ENCODE measurements at regions not wholly inside any gene's neighbourhood (a gene's known extent, or its start where the extent isn't known, plus 50 kb on each side); places are given as distances from the start of the nearest gene placed in this dataset.

- no peaks in the 10 kb centered on the region for H3K36me3 ChIP-seq (ENCODE audit: control insufficient read depth, insufficient read depth, low read length)
- peaks cover 16% of the 10 kb centered on the region; the same call in 1 of the 2 replicates for H3K4me1 ChIP-seq (ENCODE audit: control insufficient read depth, insufficient read depth, low read length)
- H3K27ac ChIP-seq (ENCODE audit: low read depth, low read length), result no peak overlapping the region
- H3K9ac ChIP-seq (ENCODE audit: low read length), result no peak overlapping the region
- H3K27me3 ChIP-seq (ENCODE audit: control insufficient read depth, insufficient read depth, low read length), result no peaks in the 10 kb centered on the region
- no peak overlapping the region for H3K4me3 ChIP-seq (ENCODE audit: low read depth, low read length)
- H3K9me3 ChIP-seq (ENCODE audit: control insufficient read depth, insufficient read depth, low read depth, low read length), result no peaks in the 10 kb centered on the region
These were observed 226.1 kb downstream of the BLID start for GRCh38 chr11:121889931-121890330.

GRCh38 chr11:121889186-121889585 lies 226.8 kb downstream of the BLID start:
- Histone ChIP-seq H3K9me3 (ENCODE audit: control insufficient read depth, insufficient read depth, low read depth, low read length) (no peaks in the 10 kb centered on the region), H3K9ac (ENCODE audit: low read length) (no peak overlapping the region), H3K4me3 (ENCODE audit: low read depth, low read length) (no peak overlapping the region), H3K27ac (ENCODE audit: low read depth, low read length) (no peak overlapping the region), H3K36me3 (ENCODE audit: control insufficient read depth, insufficient read depth, low read length) (no peaks in the 10 kb centered on the region), H3K4me1 (ENCODE audit: control insufficient read depth, insufficient read depth, low read length) (peaks cover 16% of the 10 kb centered on the region; the same call in 1 of the 2 replicates), H3K27me3 (ENCODE audit: control insufficient read depth, insufficient read depth, low read length) (no peaks in the 10 kb centered on the region)

- Histone ChIP-seq H3K4me1 (ENCODE audit: control insufficient read depth, insufficient read depth, low read length) (peaks cover 16% of the 10 kb centered on the region; the same call in 1 of the 2 replicates), H3K4me3 (ENCODE audit: low read depth, low read length) (no peak overlapping the region), H3K9ac (ENCODE audit: low read length) (no peak overlapping the region), H3K36me3 (ENCODE audit: control insufficient read depth, insufficient read depth, low read length) (no peaks in the 10 kb centered on the region), H3K27ac (ENCODE audit: low read depth, low read length) (no peak overlapping the region), H3K9me3 (ENCODE audit: control insufficient read depth, insufficient read depth, low read depth, low read length) (no peaks in the 10 kb centered on the region), H3K27me3 (ENCODE audit: control insufficient read depth, insufficient read depth, low read length) (no peaks in the 10 kb centered on the region)
These were observed 227.9 kb downstream of the BLID start for GRCh38 chr11:121887976-121888557.

- no peaks in the 10 kb centered on the region for H3K27me3 ChIP-seq (ENCODE audit: control insufficient read depth, insufficient read depth, low read length)
- H3K9ac ChIP-seq (ENCODE audit: low read length), result no peak overlapping the region
- peaks cover 12% of the 10 kb centered on the region; the same call in 1 of the 2 replicates for H3K4me1 ChIP-seq (ENCODE audit: control insufficient read depth, insufficient read depth, low read length)
- no peak overlapping the region for H3K27ac ChIP-seq (ENCODE audit: low read depth, low read length)
- H3K36me3 ChIP-seq (ENCODE audit: control insufficient read depth, insufficient read depth, low read length), result no peaks in the 10 kb centered on the region
- no peak overlapping the region for H3K4me3 ChIP-seq (ENCODE audit: low read depth, low read length)
- no peaks in the 10 kb centered on the region for H3K9me3 ChIP-seq (ENCODE audit: control insufficient read depth, insufficient read depth, low read depth, low read length)
These were observed 228.4 kb downstream of the BLID start for GRCh38 chr11:121887569-121887968.

- Histone ChIP-seq H3K36me3 (ENCODE audit: control insufficient read depth, insufficient read depth, low read length) (no peaks in the 10 kb centered on the region), H3K4me1 (ENCODE audit: control insufficient read depth, insufficient read depth, low read length) (peaks cover 7% of the 10 kb centered on the region; the same call in 1 of the 2 replicates), H3K27ac (ENCODE audit: low read depth, low read length) (no peak overlapping the region), H3K27me3 (ENCODE audit: control insufficient read depth, insufficient read depth, low read length) (no peaks in the 10 kb centered on the region), H3K4me3 (ENCODE audit: low read depth, low read length) (no peak overlapping the region), H3K9ac (ENCODE audit: low read length) (no peak overlapping the region), H3K9me3 (ENCODE audit: control insufficient read depth, insufficient read depth, low read depth, low read length) (no peaks in the 10 kb centered on the region)
These were observed 229.0 kb downstream of the BLID start for GRCh38 chr11:121886996-121887395.

GRCh38 chr11:121886005-121886734 lies 229.8 kb downstream of the BLID start:
- no peaks in the 10 kb centered on the region for H3K27me3 ChIP-seq (ENCODE audit: control insufficient read depth, insufficient read depth, low read length)
- H3K4me3 ChIP-seq (ENCODE audit: low read depth, low read length), result no peak overlapping the region
- no peaks in the 10 kb centered on the region for H3K36me3 ChIP-seq (ENCODE audit: control insufficient read depth, insufficient read depth, low read length)
- H3K9me3 ChIP-seq (ENCODE audit: control insufficient read depth, insufficient read depth, low read depth, low read length), result no peaks in the 10 kb centered on the region
- no peak overlapping the region for H3K27ac ChIP-seq (ENCODE audit: low read depth, low read length)
- H3K9ac ChIP-seq (ENCODE audit: low read length), result no peak overlapping the region
- no peaks in the 10 kb centered on the region for H3K4me1 ChIP-seq (ENCODE audit: control insufficient read depth, insufficient read depth, low read length)

GRCh38 chr11:121884626-121885025 lies 231.4 kb downstream of the BLID start:
- Histone ChIP-seq H3K27ac (ENCODE audit: low read depth, low read length) (no peak overlapping the region), H3K27me3 (ENCODE audit: control insufficient read depth, insufficient read depth, low read length) (no peaks in the 10 kb centered on the region), H3K9ac (ENCODE audit: low read length) (no peak overlapping the region), H3K4me1 (ENCODE audit: control insufficient read depth, insufficient read depth, low read length) (no peaks in the 10 kb centered on the region), H3K9me3 (ENCODE audit: control insufficient read depth, insufficient read depth, low read depth, low read length) (no peaks in the 10 kb centered on the region), H3K36me3 (ENCODE audit: control insufficient read depth, insufficient read depth, low read length) (no peaks in the 10 kb centered on the region), H3K4me3 (ENCODE audit: low read depth, low read length) (no peak overlapping the region)

GRCh38 chr11:121881806-121882205 lies 234.2 kb downstream of the BLID start:
- no peaks in the 10 kb centered on the region for H3K36me3 ChIP-seq (ENCODE audit: control insufficient read depth, insufficient read depth, low read length)
- H3K9me3 ChIP-seq (ENCODE audit: control insufficient read depth, insufficient read depth, low read depth, low read length), result no peaks in the 10 kb centered on the region
- H3K4me1 ChIP-seq (ENCODE audit: control insufficient read depth, insufficient read depth, low read length), result no peaks in the 10 kb centered on the region
- H3K9ac ChIP-seq (ENCODE audit: low read length), result no peak overlapping the region
- H3K27me3 ChIP-seq (ENCODE audit: control insufficient read depth, insufficient read depth, low read length), result no peaks in the 10 kb centered on the region
- H3K27ac ChIP-seq (ENCODE audit: low read depth, low read length), result no peak overlapping the region
- no peak overlapping the region for H3K4me3 ChIP-seq (ENCODE audit: low read depth, low read length)

- no peaks in the 10 kb centered on the region for H3K4me1 ChIP-seq (ENCODE audit: control insufficient read depth, insufficient read depth, low read length)
- H3K27me3 ChIP-seq (ENCODE audit: control insufficient read depth, insufficient read depth, low read length), result no peaks in the 10 kb centered on the region
- no peaks in the 10 kb centered on the region for H3K36me3 ChIP-seq (ENCODE audit: control insufficient read depth, insufficient read depth, low read length)
- H3K4me3 ChIP-seq (ENCODE audit: low read depth, low read length), result no peak overlapping the region
- no peaks in the 10 kb centered on the region for H3K9me3 ChIP-seq (ENCODE audit: control insufficient read depth, insufficient read depth, low read depth, low read length)
- H3K27ac ChIP-seq (ENCODE audit: low read depth, low read length), result no peak overlapping the region
- H3K9ac ChIP-seq (ENCODE audit: low read length), result no peak overlapping the region
These were observed 238.9 kb downstream of the BLID start for GRCh38 chr11:121877152-121877551.

GRCh38 chr11:121873766-121874165 lies 242.2 kb downstream of the BLID start:
- no peaks in the 10 kb centered on the region for H3K27me3 ChIP-seq (ENCODE audit: control insufficient read depth, insufficient read depth, low read length)
- H3K36me3 ChIP-seq (ENCODE audit: control insufficient read depth, insufficient read depth, low read length), result no peaks in the 10 kb centered on the region
- H3K9me3 ChIP-seq (ENCODE audit: control insufficient read depth, insufficient read depth, low read depth, low read length), result no peaks in the 10 kb centered on the region
- H3K27ac ChIP-seq (ENCODE audit: low read depth, low read length), result no peak overlapping the region
- H3K4me1 ChIP-seq (ENCODE audit: control insufficient read depth, insufficient read depth, low read length), result peaks cover 4% of the 10 kb centered on the region; the same call in 1 of the 2 replicates
- no peak overlapping the region for H3K9ac ChIP-seq (ENCODE audit: low read length)
- H3K4me3 ChIP-seq (ENCODE audit: low read depth, low read length), result no peak overlapping the region

- Histone ChIP-seq H3K27me3 (ENCODE audit: control insufficient read depth, insufficient read depth, low read length) (no peaks in the 10 kb centered on the region), H3K27ac (ENCODE audit: low read depth, low read length) (no peak overlapping the region), H3K36me3 (ENCODE audit: control insufficient read depth, insufficient read depth, low read length) (no peaks in the 10 kb centered on the region), H3K4me3 (ENCODE audit: low read depth, low read length) (no peak overlapping the region), H3K4me1 (ENCODE audit: control insufficient read depth, insufficient read depth, low read length) (peaks cover 4% of the 10 kb centered on the region; the same call in 1 of the 2 replicates), H3K9ac (ENCODE audit: low read length) (no peak overlapping the region), H3K9me3 (ENCODE audit: control insufficient read depth, insufficient read depth, low read depth, low read length) (no peaks in the 10 kb centered on the region)
These were observed 243.7 kb downstream of the BLID start for GRCh38 chr11:121872356-121872755.
